GDM1 (cell line): ENCODE measurements at regions not wholly inside any gene's neighbourhood (a gene's known extent, or its start where the extent isn't known, plus 50 kb on each side); places are given as distances from the start of the nearest gene placed in this dataset.
A peak's percentile ranks its signal among the peaks of the same experiment; 100 is the strongest.

Source experiments
- DNase-seq: peaks from one replicate; lab custom pipeline; 2025; lab: John Stamatoyannopoulos, UW

DNA sequence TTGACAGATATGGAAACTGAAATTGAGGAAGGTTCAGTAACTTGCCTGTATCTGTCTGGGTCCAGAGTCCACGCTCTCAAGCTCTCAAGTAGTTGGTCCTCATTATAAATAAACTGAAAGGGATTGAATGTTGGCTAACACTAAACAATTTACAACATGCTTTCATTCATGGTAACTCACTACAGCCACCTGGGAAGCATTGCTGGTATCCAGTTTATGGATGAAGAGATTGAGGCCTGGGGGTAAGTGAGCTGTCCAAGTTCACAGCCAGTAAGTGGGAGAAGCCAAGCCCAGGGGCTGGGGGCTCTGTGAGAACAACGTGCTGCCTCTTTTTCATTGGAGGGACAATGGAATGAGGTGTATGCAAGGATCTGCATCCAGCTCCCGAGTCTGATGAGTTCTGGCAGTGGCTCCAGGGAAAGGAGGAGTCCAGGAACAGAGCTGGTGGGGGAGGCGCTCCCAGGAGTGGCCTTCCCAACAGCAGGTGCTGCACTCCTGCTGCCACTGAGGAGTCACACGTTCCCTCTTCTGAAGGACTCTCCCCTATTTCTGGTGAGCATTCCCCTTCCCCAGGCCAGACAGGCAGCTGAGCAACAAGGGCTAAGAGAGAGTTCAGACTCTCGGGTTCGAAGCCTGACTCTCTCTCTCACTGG, 175.8 kb downstream of the CSNK2A3 start:
- DNase-seq, result no peak

DNA sequence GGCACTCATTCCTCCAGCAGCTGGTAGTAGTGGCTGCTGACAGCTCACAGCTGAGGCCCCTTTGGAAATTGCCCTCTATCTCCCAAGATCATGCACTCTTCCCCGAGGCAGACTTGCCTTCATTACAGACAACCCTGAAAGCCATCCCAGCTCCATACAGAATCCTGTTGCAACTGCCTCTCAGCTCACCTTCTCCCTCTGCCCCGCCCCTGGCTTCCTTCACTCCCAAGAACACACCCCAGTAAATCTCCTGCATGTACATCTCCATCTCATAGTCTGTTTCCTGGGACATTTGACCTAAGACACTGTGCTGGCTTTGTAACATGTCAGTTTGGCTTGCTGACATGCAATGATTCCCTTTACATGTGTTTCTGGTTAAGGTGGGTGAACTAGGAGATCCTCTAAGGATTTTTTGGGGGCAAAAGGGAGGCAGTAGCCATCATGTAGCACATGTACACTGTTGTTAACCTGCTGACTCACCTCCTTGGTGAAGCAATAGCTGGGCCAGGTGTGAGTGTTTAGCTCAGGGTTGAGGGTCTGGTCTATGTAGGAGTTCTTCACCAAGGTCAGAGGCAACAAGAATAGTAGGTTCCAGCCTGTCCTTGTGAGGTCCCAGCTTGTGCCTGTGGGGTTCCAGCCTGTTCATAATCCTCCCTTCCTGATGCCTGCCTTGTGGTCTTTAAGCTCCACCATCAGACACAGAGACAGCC, 179.6 kb downstream of the CSNK2A3 start:
- no peak for DNase-seq

DNA sequence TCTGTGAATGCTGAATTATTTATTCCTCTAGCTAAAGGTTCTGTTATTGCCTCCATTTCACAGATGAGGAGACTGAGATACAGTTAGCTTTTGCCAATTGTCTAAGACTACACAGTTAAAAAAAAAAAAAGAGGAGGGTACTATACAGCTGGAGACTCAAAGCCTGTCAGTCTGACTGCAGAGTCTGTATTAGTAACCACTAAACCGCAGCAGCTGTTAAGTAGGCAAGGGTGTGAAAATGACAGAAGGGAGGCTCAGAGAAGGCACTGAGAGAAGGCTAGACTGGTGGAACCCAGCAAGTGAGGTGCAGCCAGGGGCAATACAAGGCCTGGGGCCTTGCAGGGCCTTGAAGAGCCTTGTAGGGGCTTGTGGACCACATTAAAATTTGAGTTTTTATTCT, 181.2 kb downstream of the CSNK2A3 start:
- DNase-seq, result peak; percentile 3

DNA sequence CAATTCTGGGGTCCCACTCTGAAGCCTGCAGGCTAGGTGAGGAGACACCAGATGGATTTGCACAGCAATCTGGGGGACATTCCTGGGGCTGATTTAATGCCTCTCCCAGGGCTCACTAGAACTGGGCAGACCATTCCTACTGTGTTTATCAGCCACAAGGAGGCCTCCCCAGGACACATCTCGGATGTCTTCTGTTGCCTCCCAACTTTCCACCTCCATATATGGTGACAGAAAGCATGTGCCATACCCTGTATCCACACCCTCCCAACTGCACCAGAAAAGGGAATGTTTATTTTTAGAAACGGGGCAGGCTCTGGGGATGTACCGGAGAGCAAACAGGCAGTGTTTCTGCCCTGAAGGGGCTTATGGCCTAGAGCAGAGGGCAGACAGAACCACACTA, 181.8 kb downstream of the CSNK2A3 start:
- DNase-seq, result no peak

DNA sequence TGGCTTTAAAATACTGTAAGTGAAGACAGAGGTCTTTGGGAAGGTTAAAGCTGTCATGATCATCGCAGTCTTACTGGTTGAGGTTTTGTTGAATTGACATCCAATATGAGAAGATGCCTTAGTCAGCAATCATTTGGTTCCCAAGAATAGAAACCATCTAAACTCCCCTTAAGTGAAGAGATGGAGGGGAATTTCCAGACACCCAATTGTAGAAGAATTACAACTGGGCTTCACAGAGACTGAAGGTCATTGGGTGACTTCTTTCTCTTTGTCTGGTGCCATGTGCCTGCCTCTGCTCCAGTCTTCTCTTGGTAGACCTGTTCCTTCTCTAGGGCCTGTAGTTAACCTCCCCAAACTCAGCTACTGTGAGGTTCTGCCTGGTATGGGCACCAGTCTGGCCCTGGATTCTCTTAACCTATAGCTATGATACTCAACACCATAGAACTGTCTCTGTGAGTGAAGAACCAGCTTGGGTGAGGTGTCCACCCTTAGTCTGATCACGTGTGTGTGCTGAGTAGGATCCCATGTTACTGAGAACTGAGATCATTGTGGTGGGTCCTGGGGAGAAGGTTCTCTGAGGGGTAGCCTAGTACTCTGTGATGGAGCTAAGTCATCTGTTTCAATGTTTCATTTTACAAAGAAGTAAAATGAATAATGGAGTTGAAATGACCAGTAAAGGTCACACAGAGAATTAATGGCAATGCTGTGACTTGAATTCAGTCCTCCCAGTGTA, 182.5 kb downstream of the CSNK2A3 start:
- no peak for DNase-seq

DNA sequence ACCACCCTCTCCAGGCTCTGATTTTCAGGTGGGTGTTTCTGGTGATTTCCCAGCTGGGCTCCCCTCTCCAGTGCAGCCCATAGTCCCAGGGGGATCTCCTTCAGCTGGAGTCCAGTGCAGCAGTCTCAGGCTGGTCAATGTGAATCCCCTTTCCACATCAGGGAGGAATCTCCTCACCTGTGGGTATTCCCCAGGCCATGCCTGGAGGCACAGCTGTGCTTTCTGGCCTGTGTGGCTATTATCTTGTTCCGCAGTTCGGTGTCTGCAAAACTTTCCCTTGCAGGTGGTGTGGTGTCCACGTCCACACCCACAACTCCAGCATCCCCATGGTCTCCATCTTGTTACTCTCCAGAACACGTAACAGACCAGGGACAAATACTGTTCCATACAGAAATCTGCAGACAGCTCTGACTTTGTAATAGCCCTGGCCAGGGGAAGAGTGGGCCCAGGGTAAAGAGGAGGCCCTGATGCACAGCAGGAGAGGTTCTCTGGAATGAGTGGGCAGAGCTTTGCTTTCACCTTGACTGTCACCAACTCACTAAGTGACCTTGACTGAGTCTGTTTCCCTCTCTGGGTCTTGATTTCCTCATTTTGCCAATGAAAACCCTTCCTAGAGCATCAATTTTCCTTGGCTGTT, 183.2 kb downstream of the CSNK2A3 start:
- no peak for DNase-seq

DNA sequence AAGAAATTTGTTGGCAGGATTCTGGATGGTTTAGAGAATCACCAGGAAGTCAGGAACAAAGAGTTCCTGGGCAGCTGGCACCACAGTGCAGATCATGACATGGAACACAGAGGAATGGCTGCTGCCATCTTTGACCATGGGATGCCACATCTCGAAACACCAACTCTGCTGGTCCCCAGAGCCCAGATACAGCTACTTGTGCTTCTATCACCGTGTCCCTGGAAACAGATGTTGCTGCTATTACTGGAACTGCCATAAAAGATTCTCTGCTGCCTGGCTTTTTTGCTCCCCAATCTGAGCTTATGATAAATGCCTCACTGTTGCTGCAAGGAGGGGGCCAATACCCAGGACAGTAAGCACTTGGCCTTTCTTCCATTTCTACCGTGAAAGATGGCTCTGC, 185.2 kb downstream of the CSNK2A3 start:
- DNase-seq, result no peak

DNA sequence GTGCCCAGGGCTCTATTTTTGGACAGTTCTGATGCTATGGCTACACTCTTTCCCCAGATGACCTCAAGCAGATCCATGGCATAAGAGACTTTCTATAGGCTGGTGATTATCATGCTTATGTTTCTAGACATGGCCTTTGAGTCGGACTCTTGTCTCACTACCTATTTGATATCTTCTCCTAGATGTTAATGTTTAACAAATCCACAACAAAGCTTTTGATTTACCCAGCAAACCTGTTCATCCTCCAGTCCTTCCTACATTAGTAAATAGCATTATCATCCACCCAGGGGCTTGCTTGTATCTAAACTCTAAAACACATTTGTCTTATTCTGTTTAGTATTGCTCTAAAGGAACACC, 188.7 kb downstream of the CSNK2A3 start:
- no peak for DNase-seq

DNA sequence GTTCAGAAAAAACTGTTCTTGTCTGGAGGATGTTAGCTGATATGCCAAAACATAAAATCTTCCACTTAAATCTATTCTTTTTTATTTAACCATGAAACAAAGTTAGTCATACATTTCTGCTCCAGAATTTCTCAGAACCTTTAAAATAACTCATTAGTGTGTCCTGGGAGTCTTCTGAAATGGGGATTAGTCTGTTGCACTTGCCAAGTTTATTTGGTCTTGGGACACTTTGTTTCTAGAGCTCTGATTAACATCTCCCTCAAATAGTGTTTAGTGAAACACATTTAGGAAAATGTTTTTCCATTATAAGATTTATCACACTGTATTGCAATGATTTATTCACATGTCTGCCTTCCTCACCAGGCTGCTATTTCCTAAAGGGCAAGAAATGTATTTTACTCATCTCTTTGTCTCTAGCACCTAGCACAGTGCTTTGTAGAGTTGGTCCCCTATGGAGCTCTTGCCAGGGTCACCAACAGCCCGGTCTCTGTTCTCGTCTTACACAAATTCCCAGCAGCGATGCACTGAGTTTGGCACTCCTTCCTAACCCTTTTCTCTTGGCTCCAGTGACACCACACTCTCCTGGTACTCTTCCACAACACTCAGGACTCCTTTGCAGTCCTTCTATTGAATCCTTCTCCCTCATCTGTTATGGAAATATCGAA, 189.2 kb downstream of the CSNK2A3 start:
- no peak for DNase-seq

DNA sequence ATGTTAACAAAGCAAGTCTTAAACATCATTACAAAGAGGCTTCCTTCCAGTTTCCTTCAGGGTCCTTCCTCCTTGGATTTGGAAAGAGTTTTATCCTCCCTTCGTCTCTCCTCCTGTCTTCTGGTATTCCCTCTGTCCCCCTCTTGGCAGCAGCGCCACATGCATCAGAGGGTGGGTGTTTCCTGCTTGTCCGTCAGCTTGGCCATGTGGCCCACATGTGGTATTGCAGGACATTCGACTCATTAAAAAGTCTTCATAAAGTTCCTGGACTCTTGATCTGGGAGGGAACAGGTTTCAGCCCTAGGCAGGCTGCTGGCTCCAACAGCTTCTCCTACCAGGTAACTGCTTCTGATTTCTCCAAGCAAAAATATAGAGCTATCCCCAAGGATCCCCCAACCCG, 189.8 kb downstream of the CSNK2A3 start:
- DNase-seq, result no peak

DNA sequence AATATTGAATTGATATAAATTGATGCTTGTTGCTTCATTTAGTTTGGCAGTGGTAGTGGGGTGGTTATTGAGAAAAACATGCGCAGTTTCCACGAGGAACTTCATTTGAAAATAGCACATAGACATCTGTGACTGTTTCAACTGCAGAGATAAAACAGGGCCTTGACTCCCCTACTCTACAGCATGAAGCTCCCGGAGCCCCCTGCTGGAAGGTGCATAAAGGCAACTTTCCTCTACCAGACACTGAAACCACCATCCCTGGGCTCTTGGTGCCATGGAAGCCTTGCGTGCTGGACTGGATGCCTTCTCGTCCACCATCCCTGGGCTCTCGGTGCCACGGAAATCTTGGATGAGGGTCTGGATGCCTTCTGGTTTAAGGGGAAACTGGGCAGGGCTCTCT, 195.9 kb downstream of the CSNK2A3 start:
- DNase-seq, result no peak

DNA sequence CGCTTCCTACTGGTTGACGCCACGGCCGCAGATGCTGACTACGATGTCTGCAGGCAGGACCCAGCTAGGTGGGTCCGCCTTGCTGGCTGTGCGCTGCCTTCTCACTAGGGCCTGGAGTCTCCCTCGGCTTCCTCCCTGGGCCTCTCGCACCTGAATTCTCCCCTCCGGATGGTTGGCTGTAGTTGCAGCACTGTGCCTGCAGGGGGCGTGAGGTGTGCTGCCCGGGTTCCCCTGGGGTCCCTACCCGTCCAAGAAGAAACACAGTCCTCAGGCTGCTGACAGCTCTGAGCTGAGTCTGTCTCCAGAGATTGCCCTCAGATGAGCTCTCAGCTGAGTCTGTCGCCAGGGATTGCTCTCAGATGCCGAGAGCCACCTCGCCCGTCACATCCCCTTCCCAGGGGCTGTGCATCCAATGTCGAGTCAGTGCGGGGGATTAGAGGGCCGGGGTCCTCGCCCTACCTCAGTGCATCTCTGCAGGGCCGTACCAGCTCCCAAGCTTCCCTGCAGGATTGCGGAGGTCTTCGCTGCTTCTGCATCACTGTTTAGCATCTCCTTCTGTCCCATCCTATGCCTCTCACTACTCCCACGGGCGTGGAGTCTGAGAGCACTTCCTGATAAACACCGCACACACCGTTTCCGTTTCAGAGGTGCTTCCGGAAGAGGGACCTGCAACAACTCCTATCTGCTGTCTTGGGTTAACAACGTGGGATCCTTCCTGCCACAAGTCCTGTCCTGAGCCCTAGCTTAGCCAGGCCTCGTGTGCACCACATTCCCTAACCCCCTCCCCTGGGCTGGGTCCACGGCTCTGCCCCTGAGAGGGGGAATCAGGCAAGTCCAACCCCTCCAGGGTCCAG, 196.9 kb downstream of the CSNK2A3 start:
- DNase-seq, result no peak

DNA sequence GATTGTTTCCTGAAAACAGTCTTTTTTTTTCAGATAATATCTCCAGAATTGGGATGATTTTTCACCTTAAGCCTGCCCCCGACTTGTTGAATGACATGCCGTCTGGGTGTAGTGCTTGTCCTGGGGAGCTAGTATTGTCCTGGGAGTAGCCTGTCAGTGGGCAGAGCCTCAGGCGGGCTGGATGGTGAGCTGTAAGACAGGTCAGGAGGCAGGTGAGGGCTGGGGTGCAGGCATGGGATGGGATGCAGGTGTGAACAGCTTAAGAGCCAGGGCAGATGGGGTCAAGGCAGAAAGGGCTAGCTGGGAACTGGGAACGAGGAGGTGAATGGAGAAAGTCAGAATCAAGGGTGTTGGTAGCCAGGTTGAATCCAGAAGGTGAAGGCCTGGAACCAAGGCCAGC, 200.2 kb downstream of the CSNK2A3 start:
- DNase-seq, result no peak

DNA sequence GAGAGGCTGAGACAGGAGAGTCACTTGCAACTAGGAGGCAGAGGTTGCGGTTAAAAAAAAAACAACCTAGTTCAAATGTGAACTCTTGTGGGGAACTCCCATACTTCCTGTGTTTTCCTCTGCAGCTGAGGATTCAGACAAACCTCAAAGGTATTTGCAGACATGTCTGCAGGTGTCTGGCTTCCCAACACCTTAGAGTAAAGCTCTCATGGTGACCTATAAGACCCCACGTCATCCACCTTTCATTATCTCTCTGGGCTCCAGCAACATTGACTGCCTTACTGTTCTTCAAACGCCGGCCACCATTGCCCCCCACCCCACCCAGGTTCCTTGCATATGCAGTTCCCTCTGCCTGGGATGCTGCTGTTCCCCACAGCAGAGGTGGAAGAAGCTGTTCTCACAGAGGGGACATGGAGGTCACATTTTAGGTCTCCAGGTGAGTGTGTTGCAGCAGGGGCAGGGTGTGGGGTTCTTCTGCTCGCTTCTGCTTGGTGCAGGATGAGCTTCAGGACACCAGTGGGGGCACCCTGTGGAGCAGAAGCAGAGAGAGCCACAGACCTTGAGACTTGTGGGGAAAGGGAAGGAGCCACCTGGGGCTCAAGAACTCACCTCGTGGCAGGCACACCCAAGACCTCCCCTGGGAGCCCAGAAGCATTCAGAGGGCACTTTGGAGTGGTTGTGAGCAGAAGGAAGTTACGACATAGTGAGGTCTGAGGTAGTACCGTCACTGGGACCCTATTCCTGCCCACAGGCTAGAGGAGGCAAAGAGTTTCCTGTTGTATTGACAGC, 203.2 kb downstream of the CSNK2A3 start:
- DNase-seq, result no peak

DNA sequence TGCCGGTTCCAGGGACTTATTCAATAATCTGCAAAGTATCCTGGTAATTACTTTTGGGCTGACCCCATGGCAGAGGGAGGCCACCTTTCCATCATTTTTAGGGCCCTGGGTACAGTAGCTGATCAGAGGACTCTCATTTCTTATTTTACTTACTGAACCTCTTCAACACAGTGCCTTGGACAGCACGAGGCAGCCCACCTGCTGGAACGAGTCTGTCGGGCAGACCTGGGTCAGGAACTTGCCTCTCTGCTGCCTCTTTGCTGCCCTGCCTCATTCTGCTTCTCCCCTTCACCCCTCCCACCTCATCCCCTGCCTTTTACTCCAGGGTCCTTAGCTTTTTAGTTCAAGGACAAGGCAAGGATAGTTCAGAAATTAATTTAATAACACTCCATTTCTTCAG, 204.5 kb downstream of the CSNK2A3 start:
- no peak for DNase-seq

DNA sequence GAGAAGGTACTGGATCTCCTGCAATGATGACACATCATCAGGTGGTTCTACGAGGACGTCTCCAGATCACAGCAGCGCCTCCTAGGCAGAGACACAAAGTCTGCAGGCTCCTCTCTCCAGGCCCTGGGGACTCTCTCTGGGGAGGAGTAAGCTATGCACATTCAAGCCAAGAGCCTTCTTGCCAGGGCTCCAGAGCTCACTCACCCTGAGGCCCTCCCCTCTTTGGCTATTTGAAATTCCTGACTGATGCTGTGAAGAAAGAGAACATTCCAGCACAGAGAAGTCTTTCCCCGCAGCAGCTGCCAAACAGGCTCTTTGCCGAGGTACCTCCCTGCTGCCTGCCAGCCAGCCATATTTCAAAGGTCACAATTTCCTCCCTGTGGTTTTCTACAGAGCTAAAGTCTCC, 204.9 kb downstream of the CSNK2A3 start:
- no peak for DNase-seq

DNA sequence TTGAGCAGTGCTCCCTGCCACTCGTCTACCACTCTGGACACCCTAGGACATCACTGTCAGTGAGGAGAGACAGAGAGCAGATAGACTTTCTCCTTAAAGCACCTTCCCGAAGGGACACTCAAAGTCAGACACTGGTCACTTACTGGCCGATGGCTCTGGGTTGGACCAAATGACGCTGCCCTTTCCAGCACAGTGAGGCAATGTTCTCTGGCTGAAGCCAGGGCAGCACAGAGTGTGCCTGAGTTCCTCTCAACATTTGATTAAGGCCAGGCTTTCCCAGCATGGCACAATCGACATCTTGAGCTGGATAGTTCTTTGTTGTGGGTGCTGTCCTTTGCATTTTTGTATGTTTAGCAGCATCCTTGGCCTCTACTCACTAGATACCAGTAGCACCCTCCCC, 206.2 kb downstream of the CSNK2A3 start:
- DNase-seq, result no peak

DNA sequence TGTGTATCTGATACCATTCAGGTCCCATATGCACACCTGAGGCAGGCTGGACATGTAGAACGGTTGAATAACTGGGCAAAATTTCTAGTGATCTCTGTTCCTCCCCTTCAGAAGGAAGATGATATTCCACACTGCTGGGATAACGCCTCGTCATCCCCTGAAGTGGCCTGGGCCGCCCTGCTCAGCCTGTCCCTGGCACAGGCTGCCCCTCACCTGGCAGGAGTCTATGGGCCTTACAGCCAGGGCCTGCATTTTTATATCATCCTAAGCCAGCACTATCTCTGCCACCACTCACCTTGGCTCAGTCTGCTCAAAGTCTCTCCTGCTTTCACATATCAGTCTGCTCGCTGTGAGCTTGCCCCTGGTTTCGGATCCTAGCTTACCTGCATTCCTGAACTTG, 209.2 kb downstream of the CSNK2A3 start:
- DNase-seq, result no peak

DNA sequence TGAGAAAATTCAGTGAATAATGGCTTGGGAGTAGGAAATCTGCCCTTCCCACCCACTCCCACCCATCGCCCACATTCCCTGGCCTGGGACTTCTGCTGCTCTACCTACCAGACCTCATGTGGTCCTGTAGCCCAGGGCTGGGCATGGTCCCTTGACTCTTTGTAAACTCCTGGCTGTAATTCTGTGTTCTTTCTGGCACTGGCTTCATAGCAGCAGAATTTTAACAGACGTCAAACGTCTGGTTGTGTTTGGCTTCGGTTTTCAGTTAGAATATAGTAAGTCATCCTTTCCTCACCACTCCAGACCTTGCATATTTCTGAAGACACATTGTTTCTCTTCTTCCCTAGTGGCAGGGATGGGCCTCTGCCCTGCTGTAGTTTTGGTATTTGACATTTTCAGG, 210.6 kb downstream of the CSNK2A3 start:
- no peak for DNase-seq

DNA sequence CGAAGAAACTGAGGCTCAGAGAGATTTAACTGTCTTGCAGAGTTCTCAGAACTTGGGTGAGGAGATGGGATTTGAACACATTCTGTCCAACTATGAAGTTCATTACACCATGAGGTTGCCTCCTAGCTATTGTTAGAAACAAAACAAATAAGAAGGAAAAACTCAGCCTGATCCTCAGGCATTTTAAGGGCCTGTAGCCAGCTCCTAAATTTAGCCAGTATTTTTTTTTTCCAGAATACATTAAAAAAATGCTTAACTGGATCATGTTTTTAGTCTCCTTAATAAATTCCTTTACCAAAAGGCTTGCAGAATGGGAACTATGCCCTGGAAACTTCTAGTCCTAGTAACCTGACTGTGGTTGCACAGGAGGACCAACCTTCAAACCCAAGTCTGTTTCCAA, 212.0 kb downstream of the CSNK2A3 start:
- no peak for DNase-seq

DNA sequence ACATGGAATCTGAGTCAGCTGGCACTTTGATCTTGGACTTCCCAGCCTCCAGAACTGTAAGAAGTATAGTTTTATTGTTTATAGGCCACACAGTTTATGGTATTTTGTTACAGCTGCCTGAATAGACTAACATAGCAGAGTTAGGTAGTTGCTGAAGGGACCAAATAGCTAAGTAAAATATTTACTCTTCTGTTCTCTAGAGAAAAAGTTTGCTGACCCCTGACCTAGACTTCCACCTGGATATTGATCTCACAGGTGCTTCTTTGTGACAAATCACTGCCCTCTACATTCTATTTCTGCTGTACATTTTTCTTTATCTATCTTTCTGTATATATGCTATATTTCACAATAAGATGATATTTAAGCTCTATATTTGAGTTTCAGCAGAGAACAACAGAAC, 212.5 kb downstream of the CSNK2A3 start:
- no peak for DNase-seq
